SK-N-SH (cell line): ENCODE measurements at regions not wholly inside any gene's neighbourhood (a gene's known extent, or its start where the extent isn't known, plus 50 kb on each side); places are given as distances from the start of the nearest gene placed in this dataset.

Experiments used
- CTCF ChIA-PET: fragments of 300-600, 350-600 bp; formaldehyde crosslinking; extraction: SDS; loops from one replicate; lab custom pipeline; 2021; lab: Yijun Ruan, JAX
- POLR2A ChIA-PET: fragments of 350-600 bp; sonication (Branson Sonifier 250); formaldehyde crosslinking; extraction: SDS; loops from one replicate; lab custom pipeline; 2020; ENCODE audit warnings: antibody characterized with exemption, inconsistent platforms; lab: Yijun Ruan, JAX
- DNase-seq: peaks from one replicate; pipeline ENCODE4 v3.0.0; 2012
- H2AFZ ChIP-seq: fragments of 200-600 bp; sonication (generic); 2 replicates; pipeline ENCODE4 v1.8.1; 2016; ENCODE audit warnings: antibody characterized with exemption, mild to moderate bottlenecking, low read depth
- H3F3A ChIP-seq: fragments of 200-600 bp; sonication (generic); replicated peaks from 2 replicates; pipeline ENCODE3; 2016; ENCODE audit warnings: antibody characterized with exemption, mild to moderate bottlenecking; ENCODE audit not compliant: insufficient read depth
- H3K27ac ChIP-seq, 2 experiments: fragments of 200-500 bp in 1 of 2; fragments of 200-600 bp in 1 of 2; sonication (Bioruptor generic) in 1 of 2; sonication (generic), shearing (Covaris generic) in 1 of 2; 2 replicates each; pipeline versions ENCODE4 v1.5.1 to v1.6.1; 2014 to 2016; ENCODE audit warnings: low read depth in 2 of 2, inconsistent platforms in 1 of 2, low read length in 1 of 2, mild to moderate bottlenecking in 1 of 2, mixed read lengths in 1 of 2
- H3K27me3 ChIP-seq: fragments of 200-600 bp; sonication (generic), shearing (Covaris generic); 2 replicates; pipeline ENCODE4 v1.6.1; 2016; ENCODE audit warnings: mixed run types; ENCODE audit not compliant: insufficient read depth
- H3K36me3 ChIP-seq, 2 experiments: fragments of 200-500 bp in 1 of 2; fragments of 200-600 bp in 1 of 2; sonication (Bioruptor generic) in 1 of 2; sonication (generic) in 1 of 2; replicated peaks in 1 of 2; 2 replicates each; pipeline versions ENCODE3 to v1.5.1; 2014 to 2016; ENCODE audit warnings: low read length in 1 of 2, mild to moderate bottlenecking in 1 of 2; ENCODE audit not compliant: insufficient read depth in 2 of 2, control insufficient read depth in 1 of 2
- H3K4me1 ChIP-seq, 2 experiments: fragments of 200-500 bp in 1 of 2; fragments of 200-600 bp in 1 of 2; sonication (Bioruptor generic) in 1 of 2; sonication (generic), shearing (Covaris generic) in 1 of 2; 2 replicates each; pipeline versions ENCODE4 v1.5.1 to v1.6.1; 2014 to 2016; ENCODE audit warnings: low read depth in 1 of 2, low read length in 1 of 2, mixed run types in 1 of 2; ENCODE audit not compliant: insufficient read depth in 2 of 2, control insufficient read depth in 1 of 2
- H3K4me2 ChIP-seq: fragments of 200-600 bp; sonication (generic), shearing (Covaris generic); 2 replicates; pipeline ENCODE4 v1.6.1; 2017; ENCODE audit warnings: mixed run types
- H3K4me3 ChIP-seq, 2 experiments: fragments of 200-500 bp in 1 of 2; fragments of 200-600 bp in 1 of 2; sonication (Bioruptor generic) in 1 of 2; sonication (generic), shearing (Covaris generic) in 1 of 2; 2 replicates each; pipeline versions ENCODE4 v1.5.1 to v1.8.1; 2014 to 2016; ENCODE audit warnings: low read depth in 2 of 2, inconsistent platforms in 1 of 2, low read length in 1 of 2, mild to moderate bottlenecking in 1 of 2, mixed read lengths in 1 of 2, moderate library complexity in 1 of 2
- H3K79me2 ChIP-seq: fragments of 200-600 bp; sonication (generic); 2 replicates; pipeline ENCODE4 v1.8.1; 2017; ENCODE audit warnings: mild to moderate bottlenecking; ENCODE audit not compliant: insufficient read depth
- H3K9ac ChIP-seq: fragments of 200-600 bp; sonication (generic); 2 replicates; pipeline ENCODE4 v1.6.1; 2017; ENCODE audit warnings: mixed run types
- H3K9me2 ChIP-seq: fragments of 200-600 bp; sonication (generic); 2 replicates; pipeline ENCODE4 v1.6.1; 2017; ENCODE audit warnings: mixed run types
- H3K9me3 ChIP-seq: fragments of 200-600 bp; sonication (generic); 2 replicates; pipeline ENCODE4 v1.6.1; 2017; ENCODE audit warnings: mixed run types, mild to moderate bottlenecking, moderate library complexity
- H4K20me1 ChIP-seq: fragments of 200-600 bp; sonication (generic); 2 replicates; pipeline ENCODE4 v1.6.1; 2017; ENCODE audit warnings: mild to moderate bottlenecking, mixed run types; ENCODE audit not compliant: insufficient read depth
- ELF1 ChIP-seq: IDR thresholded peaks from 2 replicates; pipeline ENCODE4 v1.4.0; 2012
- EZH2phosphoT487 ChIP-seq: fragments of 200-600 bp; sonication (generic); IDR thresholded peaks from 2 replicates; pipeline ENCODE4 v1.6.1; 2017; ENCODE audit warnings: low read depth, mixed run types, mild to moderate bottlenecking, antibody characterized with exemption, moderate library complexity, borderline replicate concordance
- FOXJ3 ChIP-seq: sonication (generic); formaldehyde crosslinking; IDR thresholded peaks from 2 replicates; pipeline ENCODE4 v1.5.1; 2020; ENCODE audit warnings: mild to moderate bottlenecking, missing genetic modification reagents
- GATA2 ChIP-seq: sonication (generic); formaldehyde crosslinking; IDR thresholded peaks from 2 replicates; pipeline ENCODE4 v1.5.0; 2020; ENCODE audit warnings: mild to moderate bottlenecking, missing genetic modification reagents
- NRF1 ChIP-seq: IDR thresholded peaks from 2 replicates; pipeline ENCODE4 v1.6.1; 2012; ENCODE audit warnings: low read depth, mild to moderate bottlenecking, low read length
- POLR2AphosphoS5 ChIP-seq: IDR thresholded peaks from 2 replicates; pipeline ENCODE4 v1.6.1; 2012; ENCODE audit warnings: low read depth, low read length
- RAD21 ChIP-seq: IDR thresholded peaks from 2 replicates; pipeline ENCODE4 v1.6.1; 2012; ENCODE audit warnings: mild to moderate bottlenecking, low read length
- RXRA ChIP-seq: IDR thresholded peaks from 2 replicates; pipeline ENCODE4 v1.4.0; 2012; ENCODE audit warnings: low read depth, mild to moderate bottlenecking, borderline replicate concordance
- SIN3A ChIP-seq: IDR thresholded peaks from 2 replicates; pipeline ENCODE4 v1.6.1; 2012; ENCODE audit warnings: low read depth, mild to moderate bottlenecking, low read length, moderate library complexity, borderline replicate concordance
- SMC3 ChIP-seq: IDR thresholded peaks from 2 replicates; pipeline ENCODE4 v1.6.1; 2012; ENCODE audit warnings: low read depth, low read length, improper control_type of control experiment
- TAF1 ChIP-seq: IDR thresholded peaks from 2 replicates; pipeline ENCODE4 v1.6.1; 2012; ENCODE audit warnings: low read depth, mild to moderate bottlenecking, low read length, moderate library complexity, borderline replicate concordance
- WGBS: methylation state at CpG from one replicate; pipeline ENCODE4 v1.1.6; 2017; ENCODE audit warnings: low lambda C conversion rate; 5-methylcytosine and 5-hydroxymethylcytosine counted together
- TF ChIP-seq, protein P1 (sequence below): fragments of 150-350 bp; IDR thresholded peaks from 2 replicates; pipeline ENCODE4 v1.6.1; 2016; ENCODE audit warnings: mild to moderate bottlenecking, low read depth, low read length
- TF ChIP-seq, protein P2 (sequence below): IDR thresholded peaks from 2 replicates; pipeline ENCODE4 v1.4.0; 2012; ENCODE audit warnings: low read depth, borderline replicate concordance
- TF ChIP-seq, protein P3 (sequence below): fragments of 150-350 bp; IDR thresholded peaks from 2 replicates; pipeline ENCODE4 v1.6.1; 2017; ENCODE audit warnings: antibody characterized with exemption, low read length, low read depth, borderline replicate concordance
- TF ChIP-seq, protein P4 (sequence below): IDR thresholded peaks from 2 replicates; pipeline ENCODE4 v1.4.0; 2012; ENCODE audit warnings: low read depth
- TF ChIP-seq, protein P5 (sequence below): IDR thresholded peaks from 2 replicates; pipeline ENCODE4; 2012
- TF ChIP-seq, protein P6 (sequence below): fragments of 200-600 bp; sonication (generic); IDR thresholded peaks from 2 replicates; pipeline ENCODE4 v1.6.1; 2017; ENCODE audit warnings: antibody characterized with exemption, mild to moderate bottlenecking, moderate library complexity

DNA sequence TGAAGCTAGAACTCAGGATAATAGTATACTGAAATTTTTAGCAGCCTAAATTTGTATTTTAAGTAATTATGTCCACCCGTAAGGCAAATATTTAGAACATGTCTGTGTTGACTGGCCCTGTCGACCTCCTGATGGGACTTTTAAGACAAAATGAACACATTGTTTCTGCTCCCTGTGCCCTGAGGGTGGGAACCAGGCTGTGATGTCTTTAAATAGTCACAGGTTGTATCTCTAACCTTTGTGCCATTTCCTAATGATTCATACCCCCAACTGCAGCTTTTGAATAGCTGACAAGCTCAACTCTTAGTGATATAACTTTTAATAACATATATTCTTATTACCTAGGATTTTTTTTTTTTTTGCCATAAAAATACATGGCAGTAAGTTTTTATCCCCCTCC is 494.9 kb upstream of the AKR1E2 start:
- Histone ChIP-seq H3K4me1 (no peaks in the 10 kb centered on the region), H3K9me2 (no peaks in the 10 kb centered on the region), H2AFZ (no peak overlapping the region), H4K20me1 (no peaks in the 10 kb centered on the region), H3F3A (no peaks in the 10 kb centered on the region), H3K36me3 (no peaks in the 10 kb centered on the region), H3K9me3 (no peaks in the 10 kb centered on the region), H3K79me2 (no peaks in the 10 kb centered on the region), H3K9ac (no peak overlapping the region), H3K4me2 (no peak overlapping the region), H3K27ac (no peak overlapping the region), H3K27me3 (no peaks in the 10 kb centered on the region), H3K4me3 (no peak overlapping the region)
- ChIA-PET CTCF (no interaction called here), POLR2A (no interaction called here)
- WGBS, result 91% methylated on average over 2 of the region's 2 CpGs
- TF ChIP-seq, protein P1, sequence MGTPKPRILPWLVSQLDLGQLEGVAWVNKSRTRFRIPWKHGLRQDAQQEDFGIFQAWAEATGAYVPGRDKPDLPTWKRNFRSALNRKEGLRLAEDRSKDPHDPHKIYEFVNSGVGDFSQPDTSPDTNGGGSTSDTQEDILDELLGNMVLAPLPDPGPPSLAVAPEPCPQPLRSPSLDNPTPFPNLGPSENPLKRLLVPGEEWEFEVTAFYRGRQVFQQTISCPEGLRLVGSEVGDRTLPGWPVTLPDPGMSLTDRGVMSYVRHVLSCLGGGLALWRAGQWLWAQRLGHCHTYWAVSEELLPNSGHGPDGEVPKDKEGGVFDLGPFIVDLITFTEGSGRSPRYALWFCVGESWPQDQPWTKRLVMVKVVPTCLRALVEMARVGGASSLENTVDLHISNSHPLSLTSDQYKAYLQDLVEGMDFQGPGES, result no peak
- TF ChIP-seq POLR2AphosphoS5, result no peak
- TF ChIP-seq FOXJ3, result no peak
- TF ChIP-seq NRF1, result no peak
- no peak for TF ChIP-seq SMC3
- TF ChIP-seq, protein P2, sequence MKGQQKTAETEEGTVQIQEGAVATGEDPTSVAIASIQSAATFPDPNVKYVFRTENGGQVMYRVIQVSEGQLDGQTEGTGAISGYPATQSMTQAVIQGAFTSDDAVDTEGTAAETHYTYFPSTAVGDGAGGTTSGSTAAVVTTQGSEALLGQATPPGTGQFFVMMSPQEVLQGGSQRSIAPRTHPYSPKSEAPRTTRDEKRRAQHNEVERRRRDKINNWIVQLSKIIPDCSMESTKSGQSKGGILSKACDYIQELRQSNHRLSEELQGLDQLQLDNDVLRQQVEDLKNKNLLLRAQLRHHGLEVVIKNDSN, result no peak
- no peak for TF ChIP-seq TAF1
- TF ChIP-seq EZH2phosphoT487, result no peak
- no peak for TF ChIP-seq ELF1
- TF ChIP-seq RAD21, result no peak
- TF ChIP-seq, protein P3, sequence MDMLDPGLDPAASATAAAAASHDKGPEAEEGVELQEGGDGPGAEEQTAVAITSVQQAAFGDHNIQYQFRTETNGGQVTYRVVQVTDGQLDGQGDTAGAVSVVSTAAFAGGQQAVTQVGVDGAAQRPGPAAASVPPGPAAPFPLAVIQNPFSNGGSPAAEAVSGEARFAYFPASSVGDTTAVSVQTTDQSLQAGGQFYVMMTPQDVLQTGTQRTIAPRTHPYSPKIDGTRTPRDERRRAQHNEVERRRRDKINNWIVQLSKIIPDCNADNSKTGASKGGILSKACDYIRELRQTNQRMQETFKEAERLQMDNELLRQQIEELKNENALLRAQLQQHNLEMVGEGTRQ, result no peak
- TF ChIP-seq RXRA, result no peak
- TF ChIP-seq, protein P4, sequence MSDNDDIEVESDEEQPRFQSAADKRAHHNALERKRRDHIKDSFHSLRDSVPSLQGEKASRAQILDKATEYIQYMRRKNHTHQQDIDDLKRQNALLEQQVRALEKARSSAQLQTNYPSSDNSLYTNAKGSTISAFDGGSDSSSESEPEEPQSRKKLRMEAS, result no peak
- TF ChIP-seq GATA2 (CRISPR knock-in tag), result no peak
- TF ChIP-seq, protein P5, sequence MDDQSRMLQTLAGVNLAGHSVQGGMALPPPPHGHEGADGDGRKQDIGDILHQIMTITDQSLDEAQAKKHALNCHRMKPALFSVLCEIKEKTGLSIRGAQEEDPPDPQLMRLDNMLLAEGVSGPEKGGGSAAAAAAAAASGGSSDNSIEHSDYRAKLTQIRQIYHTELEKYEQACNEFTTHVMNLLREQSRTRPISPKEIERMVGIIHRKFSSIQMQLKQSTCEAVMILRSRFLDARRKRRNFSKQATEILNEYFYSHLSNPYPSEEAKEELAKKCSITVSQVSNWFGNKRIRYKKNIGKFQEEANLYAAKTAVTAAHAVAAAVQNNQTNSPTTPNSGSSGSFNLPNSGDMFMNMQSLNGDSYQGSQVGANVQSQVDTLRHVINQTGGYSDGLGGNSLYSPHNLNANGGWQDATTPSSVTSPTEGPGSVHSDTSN, result no peak
- TF ChIP-seq, protein P6, sequence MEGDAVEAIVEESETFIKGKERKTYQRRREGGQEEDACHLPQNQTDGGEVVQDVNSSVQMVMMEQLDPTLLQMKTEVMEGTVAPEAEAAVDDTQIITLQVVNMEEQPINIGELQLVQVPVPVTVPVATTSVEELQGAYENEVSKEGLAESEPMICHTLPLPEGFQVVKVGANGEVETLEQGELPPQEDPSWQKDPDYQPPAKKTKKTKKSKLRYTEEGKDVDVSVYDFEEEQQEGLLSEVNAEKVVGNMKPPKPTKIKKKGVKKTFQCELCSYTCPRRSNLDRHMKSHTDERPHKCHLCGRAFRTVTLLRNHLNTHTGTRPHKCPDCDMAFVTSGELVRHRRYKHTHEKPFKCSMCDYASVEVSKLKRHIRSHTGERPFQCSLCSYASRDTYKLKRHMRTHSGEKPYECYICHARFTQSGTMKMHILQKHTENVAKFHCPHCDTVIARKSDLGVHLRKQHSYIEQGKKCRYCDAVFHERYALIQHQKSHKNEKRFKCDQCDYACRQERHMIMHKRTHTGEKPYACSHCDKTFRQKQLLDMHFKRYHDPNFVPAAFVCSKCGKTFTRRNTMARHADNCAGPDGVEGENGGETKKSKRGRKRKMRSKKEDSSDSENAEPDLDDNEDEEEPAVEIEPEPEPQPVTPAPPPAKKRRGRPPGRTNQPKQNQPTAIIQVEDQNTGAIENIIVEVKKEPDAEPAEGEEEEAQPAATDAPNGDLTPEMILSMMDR, result no peak
- no peak for TF ChIP-seq SIN3A
- no peak for DNase-seq
